Prostate gland (tissue), 2 donors: ENCODE measurements at regions not wholly inside any gene's neighbourhood (a gene's known extent, or its start where the extent isn't known, plus 50 kb on each side); places are given as distances from the start of the nearest gene placed in this dataset.

Source experiments
- DNase-seq: peaks from one replicate; pipeline ENCODE4 v3.0.0-alpha.2; 2019; ENCODE audit warnings: low spot score
- H3K27ac ChIP-seq, 2 donors: fragments of 200-600 bp; sonication (generic); 2 replicates each; pipeline ENCODE4 v1.5.1; 2017 to 2019
- H3K27me3 ChIP-seq: fragments of 200-600 bp; sonication (generic); replicated peaks from 2 replicates; pipeline ENCODE4 v1.5.1; 2019; ENCODE audit not compliant: insufficient read depth
- H3K36me3 ChIP-seq, 2 donors: fragments of 200-600 bp; sonication (generic); 1 replicate in 1 of 2; 2 replicates in 1 of 2; pipeline versions ENCODE4 v1.5.1 to v1.8.1; 2017 to 2019
- H3K4me1 ChIP-seq: fragments of 200-600 bp; sonication (generic); replicated peaks from 2 replicates; pipeline ENCODE4 v1.5.1; 2019
- H3K4me3 ChIP-seq, 2 donors: fragments of 200-600 bp; sonication (generic); 2 replicates each; pipeline ENCODE4 v1.5.1; 2017 to 2019
- H3K9me3 ChIP-seq: fragments of 200-600 bp; sonication (generic); 2 replicates; pipeline ENCODE4 v1.5.1; 2017
- CTCF ChIP-seq, 4 experiments: fragments of 200-600 bp in 2 of 4; fragments of 450-650 bp in 2 of 4; sonication (generic) in 2 of 4; IDR thresholded peaks; 1 replicate in 3 of 4; 2 replicates in 1 of 4; pipeline ENCODE4 v1.5.1; 2016 to 2019; ENCODE audit warnings: antibody characterized with exemption in 4 of 4, mild to moderate bottlenecking in 2 of 4, moderate library complexity in 2 of 4
- POLR2A ChIP-seq: fragments of 450-650 bp; IDR thresholded peaks from one replicate; pipeline ENCODE4 v1.6.1; 2016; ENCODE audit warnings: antibody characterized with exemption, mild to moderate bottlenecking
- POLR2AphosphoS5 ChIP-seq: sonication (generic); formaldehyde crosslinking; IDR thresholded peaks from one replicate; pipeline ENCODE4 v1.6.1; 2017; ENCODE audit warnings: antibody characterized with exemption
- WGBS: methylation state at CpG from one replicate; pipeline ENCODE4 v1.1.5; 2018; 5-methylcytosine and 5-hydroxymethylcytosine counted together
- intact Hi-C: fragments of 100-400 bp; cut with DNase I; formaldehyde crosslinking; loops from one replicate; pipeline ENCODE4 v1.14.2; 2022

- no peaks in the 10 kb centered on the region for H3K27me3 ChIP-seq
- no peak overlapping the region for H3K4me3 ChIP-seq
- DNase-seq: no peak
- no peak overlapping the region for H3K27ac ChIP-seq
- 93% methylated on average over 2 of the region's 2 CpGs for WGBS
- no peaks in the 10 kb centered on the region for H3K36me3 ChIP-seq
- H3K4me1 ChIP-seq: no peaks in the 10 kb centered on the region
- H3K9me3 ChIP-seq: no peaks in the 10 kb centered on the region
- intact Hi-C loops: no loop called here
- no peak for TF ChIP-seq POLR2AphosphoS5
- TF ChIP-seq POLR2A: no peak
- TF ChIP-seq CTCF (IDR thresholded peaks at IDR 0.05): no peak
Measured at GRCh38 chr2:156221703-156222102, 110.8 kb downstream of the NR4A2 start.

- Histone ChIP-seq H3K4me1 (no peaks in the 10 kb centered on the region), H3K4me3 (no peak overlapping the region), H3K9me3 (no peaks in the 10 kb centered on the region), H3K27ac (no peak overlapping the region), H3K27me3 (no peaks in the 10 kb centered on the region), H3K36me3 (no peaks in the 10 kb centered on the region)
- intact Hi-C loops: no loop called here
- TF ChIP-seq POLR2AphosphoS5 (no peak), CTCF (IDR thresholded peaks at IDR 0.05) (no peak)
- WGBS: 74% methylated on average over 4 of the region's 4 CpGs
- DNase-seq: no peak
Measured at GRCh38 chr2:156219491-156220100, 112.9 kb downstream of the NR4A2 start.

GRCh38 chr2:156215656-156216055 lies 116.9 kb downstream of the NR4A2 start:
- H3K4me3 ChIP-seq: no peak overlapping the region
- no peak overlapping the region for H3K27ac ChIP-seq
- no peaks in the 10 kb centered on the region for H3K9me3 ChIP-seq
- no peak for DNase-seq
- H3K4me1 ChIP-seq: no peaks in the 10 kb centered on the region
- H3K27me3 ChIP-seq: no peaks in the 10 kb centered on the region
- no peaks in the 10 kb centered on the region for H3K36me3 ChIP-seq
- WGBS: 75% methylated on average over 2 of the region's 2 CpGs
- TF ChIP-seq CTCF (IDR thresholded peaks at IDR 0.05) (peak in 1 of 4 experiments; percentile 12), POLR2A (no peak)
- intact Hi-C loops: no loop called here

GRCh38 chr2:156211318-156211717 lies 121.2 kb downstream of the NR4A2 start:
- H3K36me3 ChIP-seq: no peaks in the 10 kb centered on the region
- H3K4me1 ChIP-seq: no peaks in the 10 kb centered on the region
- H3K27ac ChIP-seq: no peak overlapping the region
- intact Hi-C loops: no loop called here
- DNase-seq: no peak
- H3K4me3 ChIP-seq: no peak overlapping the region
- TF ChIP-seq POLR2AphosphoS5: no peak
- no peak for TF ChIP-seq POLR2A
- TF ChIP-seq CTCF (IDR thresholded peaks at IDR 0.05): no peak
- no peaks in the 10 kb centered on the region for H3K27me3 ChIP-seq
- H3K9me3 ChIP-seq: no peaks in the 10 kb centered on the region

- no peaks in the 10 kb centered on the region for H3K4me1 ChIP-seq
- 37% methylated on average over 2 of the region's 2 CpGs for WGBS
- no peak overlapping the region for H3K4me3 ChIP-seq
- no peaks in the 10 kb centered on the region for H3K27me3 ChIP-seq
- no peak for TF ChIP-seq POLR2AphosphoS5
- TF ChIP-seq CTCF (IDR thresholded peaks at IDR 0.05): no peak
- TF ChIP-seq POLR2A: no peak
- no peaks in the 10 kb centered on the region for H3K36me3 ChIP-seq
- intact Hi-C loops: no loop called here
- no peaks in the 10 kb centered on the region for H3K9me3 ChIP-seq
- no peak overlapping the region for H3K27ac ChIP-seq
- DNase-seq: no peak
Measured at GRCh38 chr2:156206355-156206754, 126.2 kb downstream of the NR4A2 start.
